AML-193 (cell line): ENCODE measurements at regions not wholly inside any gene's neighbourhood (a gene's known extent, or its start where the extent isn't known, plus 50 kb on each side); places are given as distances from the start of the nearest gene placed in this dataset.
"Not testable (repeated sequence)": the region's sequence is repeated elsewhere in the genome, so short reads cannot be mapped to it uniquely, and the experiment has no call there.

ENCODE experiments used
- DNase-seq, 2 experiments: peaks; one replicate each; lab custom pipeline; 2025; lab: John Stamatoyannopoulos, UW

DNA sequence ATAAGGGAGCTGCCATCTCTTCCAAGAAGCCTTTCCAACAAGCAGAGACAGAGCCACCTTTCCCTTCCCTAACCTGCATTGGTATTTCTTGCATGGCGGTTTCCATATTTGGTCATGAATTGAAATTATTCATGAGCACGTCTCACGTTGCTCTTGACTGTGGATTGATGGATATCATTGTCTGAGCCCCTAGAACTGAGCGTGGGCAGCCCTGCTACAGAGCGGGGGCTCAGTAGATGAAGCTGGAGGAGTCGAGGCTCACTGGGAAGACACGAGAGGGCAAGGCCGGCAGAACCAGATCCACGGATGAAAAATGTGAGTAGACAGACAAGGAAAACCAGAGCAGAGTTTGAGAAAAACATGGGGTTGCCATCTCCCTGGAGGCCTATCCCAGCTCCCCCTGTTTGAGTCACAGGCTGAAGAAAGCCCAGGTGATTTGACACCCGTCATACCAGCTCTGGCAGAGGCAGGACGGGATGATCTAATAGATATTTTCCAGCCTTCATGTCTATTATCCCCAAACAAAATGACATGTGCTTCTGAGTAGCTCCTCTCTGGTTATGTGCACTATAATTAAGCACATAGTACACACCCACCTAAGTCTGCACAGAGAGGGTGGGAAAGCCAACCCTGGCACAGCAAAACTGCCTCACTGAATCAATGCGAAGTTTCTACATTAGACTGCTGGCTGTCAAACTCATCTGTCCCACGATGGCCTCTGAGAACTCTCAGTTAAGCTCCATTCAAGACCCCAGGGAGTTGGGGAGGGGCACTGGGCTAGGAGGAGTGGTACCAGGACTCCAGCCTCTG lies 363.5 kb upstream of the KLHL29 start:
- no peak for DNase-seq

DNA sequence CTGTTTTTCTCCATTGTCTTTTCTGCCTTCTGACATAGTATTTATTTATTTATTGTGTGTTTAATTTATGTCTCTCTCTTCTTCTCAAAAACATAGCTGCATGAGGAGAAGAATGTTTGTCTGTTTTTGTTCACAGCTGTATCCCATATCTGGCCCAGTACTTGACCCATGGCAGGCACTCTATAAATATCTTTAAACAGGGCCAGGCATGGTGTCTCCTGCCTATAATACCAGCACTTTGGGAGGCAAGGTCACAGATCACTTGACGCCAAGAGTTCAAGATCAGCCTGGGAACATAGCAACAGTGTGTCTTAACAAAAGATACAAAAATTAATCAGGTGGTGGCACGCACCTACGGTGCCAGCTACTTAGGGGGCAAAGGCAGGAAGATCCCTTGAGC lies 361.3 kb upstream of the KLHL29 start:
- DNase-seq, result no peak

DNA sequence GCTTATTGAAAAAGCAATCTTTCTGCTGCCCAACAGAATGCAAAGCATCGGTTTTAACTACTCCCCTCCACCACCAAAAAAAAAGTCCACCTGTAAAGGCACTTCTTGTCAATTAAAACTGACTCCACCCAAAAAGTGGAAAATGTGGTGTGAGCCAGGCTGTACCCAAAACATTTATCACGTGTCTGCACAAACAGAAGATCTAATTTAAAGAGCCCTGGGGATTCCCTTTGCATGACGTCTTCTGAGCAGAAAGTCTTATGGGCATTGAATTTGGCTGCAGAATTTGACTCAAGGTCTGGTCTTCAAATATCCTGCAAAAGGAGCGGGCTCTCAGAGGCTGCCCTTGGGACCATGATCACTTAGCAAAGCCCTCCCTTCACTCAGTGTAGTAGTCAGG lies 358.3 kb upstream of the KLHL29 start:
- DNase-seq, result no peak

DNA sequence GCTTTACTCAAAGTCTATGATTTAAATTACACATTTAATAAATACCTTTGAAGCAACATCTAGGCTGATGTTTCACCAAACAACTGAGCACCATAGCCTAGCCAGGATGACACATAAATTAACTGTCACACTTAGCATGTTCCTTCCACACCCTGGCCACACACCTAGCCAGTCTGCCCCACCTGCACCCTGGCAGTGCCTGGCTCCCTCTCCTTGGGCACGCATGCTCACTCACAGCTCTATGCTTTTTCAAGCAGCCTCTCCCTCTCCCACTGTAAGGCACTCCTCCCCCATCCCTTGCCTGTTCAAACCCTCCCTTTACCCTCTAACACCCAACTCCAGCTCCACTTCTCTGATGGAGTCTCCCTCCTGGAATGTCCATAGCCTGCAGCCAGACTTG lies 357.6 kb upstream of the KLHL29 start:
- DNase-seq, result no peak

DNA sequence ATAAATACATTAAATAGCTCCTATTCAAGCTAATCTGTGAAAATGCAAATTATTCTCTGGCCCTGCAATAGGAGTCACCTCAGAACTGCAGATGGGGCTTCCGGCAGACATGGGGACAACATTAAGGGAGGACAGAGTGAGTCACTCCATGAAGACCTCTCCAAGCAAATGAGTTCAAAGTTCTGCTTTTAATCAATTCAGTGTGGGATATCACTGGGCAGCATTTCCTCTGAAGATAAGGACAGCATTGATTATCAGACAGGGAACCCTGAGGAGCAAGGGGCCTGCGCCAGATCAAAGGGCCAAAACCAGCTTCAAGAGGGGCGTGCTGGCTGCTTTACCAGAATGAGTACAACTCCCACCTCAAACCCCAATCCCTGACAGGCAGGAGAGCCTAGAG lies 356.9 kb upstream of the KLHL29 start:
- no peak for DNase-seq

DNA sequence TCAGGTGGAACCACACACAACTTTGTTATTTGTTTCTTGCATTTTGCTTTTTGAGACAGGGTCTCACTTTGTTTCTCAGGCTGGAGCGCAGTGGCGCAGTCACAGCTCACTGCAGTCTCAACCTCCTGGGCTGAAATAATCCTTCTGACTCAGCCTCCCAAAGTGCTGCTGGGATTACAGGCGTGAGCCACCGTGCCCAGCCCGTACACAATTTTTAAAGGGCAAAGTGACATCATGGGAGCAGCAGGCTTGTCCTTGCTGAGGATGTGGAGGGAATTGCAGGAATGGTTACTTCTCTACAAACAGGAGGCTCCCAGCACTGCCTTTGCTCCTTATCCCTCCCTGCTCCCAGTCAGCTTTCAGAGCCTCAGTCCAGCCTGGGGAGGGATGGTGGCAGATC lies 355.9 kb upstream of the KLHL29 start:
- DNase-seq, result no peak

DNA sequence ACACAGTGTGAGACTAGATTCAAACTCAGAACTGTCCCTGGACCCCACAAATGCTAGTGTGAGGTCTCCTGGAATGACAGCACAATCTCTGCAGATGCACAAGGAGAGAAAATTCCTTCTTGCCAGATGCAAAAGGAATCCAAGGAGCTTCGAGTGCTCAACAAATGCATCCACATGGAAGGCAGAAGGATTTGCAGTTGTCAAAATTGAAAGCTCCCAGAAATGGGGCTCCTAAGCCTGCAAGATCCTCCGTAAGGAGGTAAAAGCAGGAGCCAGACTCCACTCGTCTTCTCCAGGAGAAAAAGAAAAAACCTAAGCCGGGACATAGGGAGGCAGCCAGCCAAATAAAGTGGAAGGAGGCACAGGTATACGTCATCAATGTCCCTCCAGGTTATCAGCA lies 355.0 kb upstream of the KLHL29 start:
- no peak for DNase-seq

DNA sequence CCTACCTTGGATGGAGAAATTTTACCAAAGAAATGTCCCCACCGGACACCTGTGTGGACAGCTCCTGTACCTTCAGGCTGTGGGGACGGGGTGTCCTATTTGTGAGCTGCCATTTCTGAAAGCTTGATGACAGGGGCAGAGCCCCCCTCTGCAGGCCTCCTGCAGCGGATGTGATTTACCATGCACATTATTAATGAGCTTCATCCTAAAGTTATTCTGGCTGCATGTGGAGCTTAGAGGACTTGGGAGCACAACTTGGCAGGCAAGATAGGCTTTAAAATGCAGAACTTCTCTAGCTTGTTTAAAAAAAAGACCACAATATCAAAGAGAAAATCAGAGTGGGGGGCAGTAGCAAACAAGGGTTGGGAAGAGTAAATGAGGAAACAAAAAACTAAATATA lies 350.0 kb upstream of the KLHL29 start:
- DNase-seq, result no peak

DNA sequence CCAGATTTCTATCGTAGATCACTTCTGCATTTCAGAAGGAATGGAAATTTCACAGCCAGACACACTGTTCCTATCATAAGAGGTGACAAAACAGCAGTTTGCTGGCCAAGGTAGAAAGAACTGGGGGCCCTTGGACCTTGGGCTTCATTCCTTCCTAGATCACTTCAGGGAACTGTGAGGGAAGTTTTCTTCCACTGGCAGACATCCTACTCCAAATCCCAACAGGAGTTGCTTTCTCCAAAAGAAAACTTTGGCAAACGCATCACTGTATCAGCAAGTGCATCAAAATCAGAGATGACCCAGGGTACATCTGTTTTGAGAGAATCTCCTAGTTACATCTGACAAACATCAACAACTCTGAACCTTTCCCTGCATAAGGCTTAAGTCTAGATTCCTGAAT lies 348.4 kb upstream of the KLHL29 start:
- no peak for DNase-seq

DNA sequence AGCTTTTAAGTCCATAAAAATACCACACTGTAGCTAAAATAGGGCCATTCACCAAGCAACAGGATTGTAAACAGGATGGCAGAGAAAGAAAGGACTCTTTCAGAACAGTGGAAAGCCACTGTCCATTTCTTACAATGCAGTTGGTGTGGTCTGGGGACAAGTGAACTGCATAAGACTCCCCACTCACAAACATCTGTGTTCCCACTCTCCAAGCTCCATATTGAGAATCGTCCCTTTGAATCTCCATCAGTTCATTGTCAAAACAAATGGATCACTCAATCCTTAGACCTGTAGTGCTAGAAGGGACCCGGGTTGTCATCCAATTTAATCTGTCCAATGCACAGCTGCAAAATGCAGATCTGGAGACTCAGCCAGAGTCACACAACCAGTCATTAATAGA lies 347.4 kb upstream of the KLHL29 start:
- no peak for DNase-seq

DNA sequence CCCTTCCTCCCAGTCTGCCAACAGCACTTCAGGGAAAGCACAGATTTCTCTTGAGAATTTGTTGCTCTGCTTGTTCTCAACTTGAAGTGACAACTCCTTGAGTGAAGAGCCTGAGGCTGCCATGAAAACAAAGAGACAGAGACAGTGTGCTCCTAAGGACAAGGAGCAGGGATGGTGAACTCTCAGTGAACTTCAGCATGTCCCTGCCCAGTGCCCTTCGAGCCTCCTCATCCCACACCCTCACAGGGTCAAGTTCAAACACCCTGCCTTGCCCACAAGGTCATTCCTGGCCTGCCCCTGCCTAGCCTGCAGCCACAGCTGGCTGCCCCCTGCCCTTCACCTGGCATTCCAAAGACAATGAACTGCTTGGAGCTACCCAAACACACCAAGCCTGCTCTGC lies 343.5 kb upstream of the KLHL29 start:
- DNase-seq, result no peak

DNA sequence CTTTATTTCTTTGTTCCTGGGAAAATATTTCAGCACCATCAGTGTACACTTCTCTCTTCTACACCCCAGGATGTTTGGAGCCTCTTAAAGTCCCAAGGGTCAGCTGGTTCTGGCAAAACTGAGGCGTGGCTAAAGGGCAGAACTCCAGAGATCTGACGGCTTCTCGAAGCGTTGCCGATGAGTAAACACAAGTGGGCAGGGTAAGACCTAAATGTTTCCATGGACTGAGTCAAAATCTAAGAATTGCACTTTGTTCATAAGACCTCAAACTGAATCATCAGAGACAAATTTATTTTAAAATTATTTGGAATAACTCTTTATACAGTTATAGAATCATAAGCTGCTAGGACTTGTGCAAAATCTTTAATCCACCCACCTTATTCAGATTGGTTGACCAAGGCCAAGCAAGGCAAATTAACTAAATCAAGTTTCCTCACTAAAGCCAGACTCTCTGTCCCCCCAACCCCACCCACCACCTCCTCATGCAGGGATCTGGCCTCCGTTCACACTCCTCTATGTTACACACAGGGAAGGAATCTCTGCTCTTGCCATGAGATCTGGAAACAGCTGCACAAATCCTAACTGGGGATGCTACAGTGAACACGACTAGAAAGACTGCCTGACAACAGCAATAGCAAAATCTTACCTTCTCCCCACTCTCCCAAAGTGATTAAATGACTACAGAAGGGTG lies 342.6 kb upstream of the KLHL29 start:
- no peak for DNase-seq

DNA sequence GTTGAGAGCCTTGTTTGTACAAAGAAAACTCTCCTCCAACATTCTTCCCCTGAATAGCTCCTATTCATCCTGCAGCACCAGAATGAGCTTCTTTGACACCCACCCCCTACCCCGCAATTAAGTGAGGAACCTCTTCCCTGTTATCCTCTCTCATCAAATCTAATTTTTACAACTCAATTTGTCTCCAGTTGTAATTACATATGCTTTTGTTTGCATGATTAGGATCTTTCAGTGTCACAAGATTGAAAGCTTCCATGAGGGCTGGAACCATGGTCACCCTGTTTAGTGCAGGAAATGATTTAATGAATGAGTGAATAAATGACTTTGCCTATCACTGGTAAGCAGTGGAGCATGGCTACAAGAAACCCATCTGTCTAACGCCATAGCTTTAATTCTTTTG lies 334.6 kb upstream of the KLHL29 start:
- no peak for DNase-seq

DNA sequence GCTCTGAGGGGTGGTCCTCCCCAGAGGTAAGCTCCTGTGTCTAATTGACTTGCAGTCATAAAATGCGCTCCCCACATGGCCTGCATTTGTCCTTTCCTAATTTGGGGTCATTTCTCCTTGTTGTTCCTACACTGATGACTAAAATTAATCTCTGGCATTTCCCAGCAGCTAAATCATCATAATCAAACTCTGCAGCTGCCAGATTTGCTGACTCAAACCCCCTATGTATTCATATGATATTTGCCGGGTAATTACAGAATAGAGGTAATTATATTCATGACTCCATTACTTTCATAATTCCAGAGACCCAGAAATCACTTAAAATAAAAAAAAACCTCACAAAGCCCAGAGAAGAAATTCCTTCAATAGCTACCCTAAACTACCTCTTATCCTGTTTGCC lies 331.4 kb upstream of the KLHL29 start:
- DNase-seq, result no peak

DNA sequence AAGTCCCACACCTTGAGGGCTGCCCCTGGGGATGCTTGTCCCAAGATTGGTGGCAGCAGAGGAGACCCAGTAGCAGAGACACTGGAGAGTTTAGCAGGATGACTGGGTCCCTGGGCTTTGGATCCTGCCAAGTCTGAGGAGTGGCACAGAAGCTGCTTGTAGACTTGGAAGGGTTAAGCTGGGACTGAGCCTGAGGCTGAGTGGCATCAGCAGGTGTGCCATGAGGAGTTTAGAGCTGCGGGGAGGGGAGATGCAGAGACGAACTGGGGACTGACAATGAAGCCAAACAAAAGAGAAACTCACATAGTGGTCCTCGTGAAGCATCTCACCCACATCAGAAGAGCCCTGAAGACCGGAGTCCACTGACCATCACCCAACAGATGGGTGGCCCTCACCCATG lies 329.7 kb upstream of the KLHL29 start:
- DNase-seq, result no peak

DNA sequence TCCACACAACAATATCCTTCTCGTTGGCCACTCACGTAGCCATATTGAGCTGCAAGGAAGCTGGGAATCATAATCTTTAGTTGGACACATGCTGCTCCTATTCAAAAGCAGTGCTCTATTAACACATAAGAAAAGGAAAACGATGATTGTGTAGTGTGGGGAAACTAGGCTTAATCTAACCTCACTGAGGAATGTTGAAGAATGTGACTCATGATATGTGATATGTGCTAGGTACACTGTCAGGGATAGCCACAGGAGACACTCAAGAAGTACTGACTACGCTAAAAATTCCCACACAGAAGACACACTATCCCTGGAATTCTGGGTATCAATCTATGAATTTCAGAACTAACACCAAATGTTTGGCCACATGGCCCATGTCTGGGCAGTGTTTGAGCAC lies 328.1 kb upstream of the KLHL29 start:
- DNase-seq, result not testable (repeated sequence)

DNA sequence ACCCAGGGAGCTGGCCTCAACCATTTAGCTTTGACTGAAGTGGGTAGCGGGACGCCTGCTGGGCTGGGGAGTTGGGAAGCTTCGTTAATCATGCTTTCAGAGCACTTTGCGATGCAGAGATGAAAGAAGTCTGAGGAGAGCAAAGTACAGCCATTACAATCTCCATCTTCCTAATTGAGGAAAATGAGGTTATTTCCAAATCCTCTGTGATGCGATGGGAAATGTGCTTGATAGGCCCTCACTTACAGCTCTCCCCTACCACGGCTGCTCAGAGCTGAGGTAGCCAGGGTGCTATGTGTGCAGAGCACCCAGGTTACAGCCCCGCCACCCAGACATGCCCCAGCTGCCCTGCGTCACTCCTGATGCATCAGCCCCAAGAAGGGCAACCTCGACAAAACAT lies 326.5 kb upstream of the KLHL29 start:
- no peak for DNase-seq

DNA sequence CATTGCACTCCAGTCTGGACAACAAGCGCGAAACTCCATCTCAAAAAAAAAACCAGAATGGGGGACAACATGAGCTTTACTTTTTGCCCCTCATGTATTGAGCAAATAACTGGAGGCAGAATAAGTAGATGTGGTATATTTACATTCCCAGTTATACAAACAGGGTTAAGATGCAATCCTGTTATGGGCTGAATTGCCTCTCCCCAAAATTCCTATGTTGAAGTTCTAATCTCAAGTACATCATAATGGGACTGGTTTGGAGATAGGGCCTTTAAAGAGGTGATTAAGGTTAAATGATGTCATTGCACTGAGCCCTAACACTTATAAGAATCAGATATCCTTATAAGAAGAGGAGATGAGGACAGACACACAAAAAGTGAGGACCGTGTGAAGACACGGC lies 319.8 kb upstream of the KLHL29 start:
- no peak for DNase-seq

DNA sequence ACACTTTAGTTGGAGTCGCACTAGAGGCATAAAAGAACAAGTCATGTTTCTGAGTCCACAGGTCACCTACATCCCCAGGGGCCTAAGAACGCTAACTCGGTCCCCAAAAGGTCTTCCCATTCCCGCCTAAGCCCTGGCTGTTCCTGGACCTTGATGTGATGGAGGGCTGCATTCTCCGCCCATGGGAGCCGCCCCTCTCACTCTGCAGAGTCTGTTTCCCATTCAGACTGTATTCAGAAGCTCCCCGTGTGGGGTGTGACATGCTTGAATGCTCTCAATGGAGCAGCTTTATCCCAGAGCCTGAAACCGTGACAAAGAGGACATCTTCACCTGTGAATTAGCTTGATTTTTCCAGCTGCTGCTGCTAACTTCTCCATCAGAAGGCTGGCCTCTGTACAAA lies 319.0 kb upstream of the KLHL29 start:
- no peak for DNase-seq

DNA sequence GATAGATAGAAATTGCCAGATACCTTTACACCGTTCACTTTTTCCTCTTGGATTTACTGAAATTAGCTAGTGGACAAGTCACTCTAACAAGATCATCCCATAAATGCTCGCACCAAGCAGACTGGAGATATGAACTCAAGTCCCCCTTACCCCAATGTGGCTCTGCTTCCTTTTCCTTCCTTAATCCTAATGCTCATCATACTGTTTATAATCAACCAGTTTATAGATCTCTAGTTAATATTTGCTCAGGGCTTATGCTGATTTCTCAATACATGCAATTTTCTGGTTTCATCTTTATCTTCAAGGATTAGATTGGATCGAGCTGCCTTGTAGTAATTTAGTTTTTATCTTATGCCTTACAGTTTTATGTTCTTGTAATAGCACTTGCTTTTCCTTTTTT lies 318.3 kb upstream of the KLHL29 start:
- no peak for DNase-seq

DNA sequence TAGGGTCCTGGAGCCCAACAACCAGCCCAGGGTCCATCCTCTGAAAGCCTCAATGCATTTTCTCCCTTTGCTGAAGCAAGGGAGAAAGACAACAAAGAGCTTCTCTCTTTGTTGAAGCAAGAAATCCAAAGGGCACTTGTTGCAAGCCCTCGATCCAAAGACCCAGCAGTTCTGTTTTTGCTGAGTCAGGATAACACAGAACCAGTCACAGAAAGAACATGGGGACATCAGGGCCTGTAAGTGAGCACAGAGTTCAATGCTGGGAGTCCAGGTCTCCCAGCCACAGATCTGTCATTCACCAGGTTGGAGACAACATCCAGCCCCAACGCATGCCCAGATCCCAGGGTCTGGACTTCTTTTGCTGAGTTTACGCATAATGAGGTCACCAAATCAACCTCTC lies 315.8 kb upstream of the KLHL29 start:
- DNase-seq, result no peak

DNA sequence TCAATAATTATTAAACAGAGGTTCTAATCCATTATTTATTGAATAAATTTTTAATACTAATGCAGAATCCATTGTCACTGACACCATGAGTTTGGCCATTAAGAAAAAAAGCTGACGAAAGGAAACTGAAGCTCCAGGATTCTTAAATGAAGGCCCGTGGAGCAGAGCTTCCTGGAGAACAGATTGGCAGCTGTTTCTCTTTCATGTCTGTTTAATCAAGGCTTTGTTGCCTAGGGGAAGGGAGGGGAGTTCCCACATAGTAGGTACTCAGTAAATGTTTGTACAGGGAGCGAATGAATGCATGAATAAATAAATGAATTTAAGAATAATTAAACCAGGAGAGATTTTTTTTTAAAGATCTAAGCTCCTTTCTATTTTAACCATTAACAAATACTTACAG lies 315.1 kb upstream of the KLHL29 start:
- DNase-seq, result no peak

DNA sequence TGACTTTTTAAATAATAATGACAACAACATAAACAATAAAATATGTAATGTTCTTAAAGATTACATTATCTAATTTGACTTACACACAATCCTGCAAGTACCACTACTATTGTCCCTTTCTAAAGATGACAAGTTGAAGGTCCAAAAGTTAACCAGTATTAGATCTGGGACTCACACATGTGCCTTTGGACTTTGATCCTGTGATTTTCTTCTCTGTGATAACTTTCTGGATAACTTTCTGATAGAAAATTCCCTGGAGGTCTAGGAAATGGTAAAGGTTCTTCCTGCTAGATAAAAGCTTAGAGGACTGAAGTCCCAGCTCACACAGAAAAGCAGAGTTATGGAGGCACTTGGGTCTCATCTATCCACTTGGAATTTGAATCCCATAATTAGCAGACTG lies 311.9 kb upstream of the KLHL29 start:
- no peak for DNase-seq

DNA sequence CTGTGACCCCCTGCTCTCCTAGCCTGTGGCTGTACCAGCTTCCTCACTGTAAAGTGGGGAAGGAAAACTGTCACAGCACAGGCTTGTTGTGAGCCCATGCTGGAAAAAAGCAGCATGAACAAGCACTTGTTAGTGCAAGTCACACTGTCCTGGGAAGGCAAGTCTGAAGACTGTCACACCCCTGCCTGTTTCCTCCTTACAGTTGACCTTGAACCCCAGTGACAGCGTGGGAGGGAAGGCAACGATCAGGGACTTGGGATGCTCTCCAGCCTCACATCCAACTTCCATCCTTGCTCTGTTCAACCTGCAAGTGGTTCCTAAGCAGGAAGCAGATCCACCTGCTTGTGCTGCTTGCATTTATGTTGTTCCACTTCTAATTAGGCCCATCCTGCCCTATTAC lies 311.3 kb upstream of the KLHL29 start:
- no peak for DNase-seq
